IMR-90 (cell line): ENCODE measurements at regions not wholly inside any gene's neighbourhood (a gene's known extent, or its start where the extent isn't known, plus 50 kb on each side); places are given as distances from the start of the nearest gene placed in this dataset.

Experiments
- ATAC-seq: fragments of 200-7000 bp; cut with Tn5 transposase; 2 replicates; pipeline ENCODE4 v1.9.1; 2020; ENCODE audit warnings: low read depth, mild to moderate bottlenecking, moderate library complexity
- BruUV-seq: library from RNA; stranded (reverse); fragments of 400-500 nt; replicated peaks from 2 replicates; lab custom pipeline; 2021; lab: Mats Ljungman, UMichigan
- CTCF ChIA-PET: fragments of 300-600 bp; formaldehyde crosslinking; extraction: SDS; loops from one replicate; lab custom pipeline; 2021; ENCODE audit warnings: antibody characterized with exemption; lab: Yijun Ruan, JAX
- POLR2A ChIA-PET: fragments of 300-600 bp; sonication (Branson Sonifier 250); formaldehyde crosslinking; loops from one replicate; lab custom pipeline; 2022; ENCODE audit warnings: antibody characterized with exemption; ENCODE audit not compliant: unreplicated experiment; lab: Charles Lee
- DNase-seq: peaks from one replicate; pipeline ENCODE4 v3.0.0; 2013
- H2AFZ ChIP-seq: replicated peaks from 2 replicates; pipeline ENCODE3; 2013; ENCODE audit warnings: low read length, mild to moderate bottlenecking; ENCODE audit not compliant: poor library complexity
- H2AK5ac ChIP-seq: 2 replicates; pipeline ENCODE4 v1.6.1; 2013; ENCODE audit warnings: low read depth, low read length, inconsistent platforms
- H2AK9ac ChIP-seq: replicated peaks from 2 replicates; pipeline ENCODE3; 2013; ENCODE audit warnings: mild to moderate bottlenecking, low read depth, low read length, moderate library complexity; ENCODE audit not compliant: poor library complexity
- H2BK120ac ChIP-seq: 2 replicates; pipeline ENCODE4 v1.6.1; 2013; ENCODE audit warnings: low read depth, low read length, inconsistent platforms
- H2BK15ac ChIP-seq: 3 replicates; pipeline ENCODE4 v1.6.1; 2013; ENCODE audit warnings: low read depth, low read length, inconsistent platforms
- H2BK20ac ChIP-seq: 2 replicates; pipeline ENCODE4 v1.6.1; 2013; ENCODE audit warnings: low read depth, mild to moderate bottlenecking, inconsistent platforms, low read length, moderate library complexity
- H2BK5ac ChIP-seq: 2 replicates; pipeline ENCODE4 v1.6.1; 2013; ENCODE audit warnings: mild to moderate bottlenecking, low read depth, low read length, inconsistent platforms; ENCODE audit not compliant: poor library complexity, severe bottlenecking
- H3K14ac ChIP-seq: replicated peaks from 2 replicates; pipeline ENCODE4 v1.6.1; 2013; ENCODE audit warnings: low read depth, low read length, inconsistent platforms
- H3K18ac ChIP-seq: 2 replicates; pipeline ENCODE4 v1.6.1; 2013; ENCODE audit warnings: low read depth, low read length, control low read depth
- H3K23ac ChIP-seq: 2 replicates; pipeline ENCODE4 v1.6.1; 2013; ENCODE audit warnings: low read depth, low read length, inconsistent platforms
- H3K27ac ChIP-seq: 2 replicates; pipeline ENCODE4 v1.5.1; 2013; ENCODE audit warnings: mild to moderate bottlenecking, control low read depth, low read length; ENCODE audit not compliant: insufficient read depth
- H3K27me3 ChIP-seq: 2 replicates; pipeline ENCODE4 v1.6.1; 2013; ENCODE audit warnings: low read length; ENCODE audit not compliant: control insufficient read depth, insufficient read depth
- H3K36me3 ChIP-seq: 2 replicates; pipeline ENCODE4 v1.6.1; 2013; ENCODE audit warnings: low read length, mixed read lengths; ENCODE audit not compliant: control insufficient read depth, insufficient read depth
- H3K4ac ChIP-seq: 2 replicates; pipeline ENCODE4 v1.6.1; 2013; ENCODE audit warnings: low read depth, low read length, inconsistent platforms
- H3K4me1 ChIP-seq: 2 replicates; pipeline ENCODE4 v1.6.1; 2013; ENCODE audit warnings: low read length, mixed read lengths; ENCODE audit not compliant: control insufficient read depth, insufficient read depth
- H3K4me2 ChIP-seq: 2 replicates; pipeline ENCODE4 v1.6.1; 2013; ENCODE audit warnings: low read depth, mild to moderate bottlenecking, control low read depth, low read length, moderate library complexity
- H3K4me3 ChIP-seq: 2 replicates; pipeline ENCODE4 v1.5.1; 2013; ENCODE audit warnings: low read depth, mild to moderate bottlenecking, control low read depth, low read length, moderate library complexity; ENCODE audit not compliant: insufficient read depth
- H3K56ac ChIP-seq: 2 replicates; pipeline ENCODE4 v1.6.1; 2013; ENCODE audit warnings: low read length, inconsistent platforms; ENCODE audit not compliant: insufficient read depth; ENCODE audit errors: extremely low read depth
- H3K79me1 ChIP-seq, 2 experiments: 2 replicates each; pipeline ENCODE4 v1.6.1; 2013; ENCODE audit warnings: low read length in 2 of 2, inconsistent platforms in 1 of 2, low read depth in 1 of 2
- H3K9ac ChIP-seq: 2 replicates; pipeline ENCODE4 v1.6.1; 2013; ENCODE audit warnings: low read depth, low read length, control low read depth
- H3K9me1 ChIP-seq: 2 replicates; pipeline ENCODE4 v1.6.1; 2013; ENCODE audit warnings: low read length, inconsistent platforms; ENCODE audit not compliant: insufficient read depth
- H3K9me3 ChIP-seq: 2 replicates; pipeline ENCODE4 v1.6.1; 2013; ENCODE audit warnings: low read length; ENCODE audit not compliant: control insufficient read depth, insufficient read depth
- H4K20me1 ChIP-seq: 2 replicates; pipeline ENCODE4 v1.6.1; 2013; ENCODE audit warnings: low read length, inconsistent platforms; ENCODE audit not compliant: insufficient read depth
- H4K5ac ChIP-seq: 2 replicates; pipeline ENCODE4 v1.6.1; 2013; ENCODE audit warnings: mild to moderate bottlenecking, low read depth, low read length, control low read depth
- H4K8ac ChIP-seq, 2 experiments: 2 replicates each; pipeline ENCODE4 v1.6.1; 2013; ENCODE audit warnings: low read depth in 2 of 2, low read length in 2 of 2, control low read depth in 1 of 2, inconsistent platforms in 1 of 2
- H4K91ac ChIP-seq: 2 replicates; pipeline ENCODE4 v1.6.1; 2013; ENCODE audit warnings: low read depth, low read length, inconsistent platforms; ENCODE audit not compliant: insufficient read depth
- CHD1 ChIP-seq: IDR thresholded peaks from 2 replicates; pipeline ENCODE4 v1.6.1; 2012; ENCODE audit warnings: low read depth, low read length, improper control_type of control experiment
- RFX5 ChIP-seq: IDR thresholded peaks from 2 replicates; pipeline ENCODE4 v1.8.0; 2012; ENCODE audit warnings: low read depth, mild to moderate bottlenecking, low read length, moderate library complexity
- WGBS, 2 experiments: methylation state at CpG; one replicate each; pipeline versions ENCODE4 v1.1.5 to v1.1.7; 2013; ENCODE audit warnings: missing lambda C conversion rate in 2 of 2; ENCODE audit not compliant: insufficient read length in 1 of 2; ENCODE audit errors: extremely low coverage in 2 of 2; 5-methylcytosine and 5-hydroxymethylcytosine counted together
- dilution Hi-C: fragments of 300-500 bp; cut with HindIII; formaldehyde crosslinking; loops from one replicate; pipeline ENCODE4 v1.14.3; 2018; ENCODE audit warnings: low sequenced_read_pairs; ENCODE audit not compliant: unreplicated experiment
- in situ Hi-C: fragments of 300-500 bp; cut with MboI; formaldehyde crosslinking; loops from 3 replicates; pipeline ENCODE4 v1.14.3; 2019; ENCODE audit warnings: low sequenced_read_pairs, inconsistent platforms, mixed read lengths
- intact Hi-C: fragments of 100-400 bp; cut with micrococcal nuclease; formaldehyde crosslinking; loops from 2 replicates; pipeline ENCODE4 v1.10.0; 2022

- no peaks in the 10 kb centered on the region for H3K9me1 ChIP-seq
- no peak overlapping the region for H3K18ac ChIP-seq
- DNase-seq (peak; percentile 49), ATAC-seq (no peak)
- no peak overlapping the region for H3K4ac ChIP-seq
- H4K8ac ChIP-seq: 0 out of 4 replicates have a peak overlapping the region, but pooled peaks of 1 of the 2 experiments have one; percentile 18
- H2BK120ac ChIP-seq: peak overlapping the region; percentile 44
- H3K23ac ChIP-seq: no peak overlapping the region
- H3K27me3 ChIP-seq: no peaks in the 10 kb centered on the region
- no peaks in the 10 kb centered on the region for H4K20me1 ChIP-seq
- no peak overlapping the region for H2BK15ac ChIP-seq
- H2BK20ac ChIP-seq: no peak overlapping the region
- no peaks in the 10 kb centered on the region for H3K79me1 ChIP-seq
- H3K36me3 ChIP-seq: no peaks in the 10 kb centered on the region
- in situ Hi-C loops: no loop called here
- no peak overlapping the region for H3K56ac ChIP-seq
- dilution Hi-C loops: no loop called here
- BruUV-seq: no TSS peak
- no peak overlapping the region for H2AK9ac ChIP-seq
- no peak overlapping the region for H4K5ac ChIP-seq
- POLR2A ChIA-PET: no interaction called here
- 56% methylated on average over 4 of the region's 6 CpGs; no CpG with 5 or more reads in 1 of the 2 experiments for WGBS, 2 experiments
- no peak overlapping the region for H3K9ac ChIP-seq
- H3K4me1 ChIP-seq: peaks cover under 1% of the 10 kb centered on the region; the same call in 1 of the 2 replicates
- intact Hi-C loops: no loop called here
- no peak overlapping the region for H2AK5ac ChIP-seq
- peak overlapping the region; percentile 31 for H2BK5ac ChIP-seq
- no peak overlapping the region for H3K4me2 ChIP-seq
- TF ChIP-seq RFX5 (0 out of 2 replicates have a peak, but pooled peaks have one; percentile 19), CHD1 (no peak)
- no peak overlapping the region for H3K27ac ChIP-seq
- no peak overlapping the region for H3K4me3 ChIP-seq
- no peaks in the 10 kb centered on the region for H3K9me3 ChIP-seq
- CTCF ChIA-PET: interaction anchor here (0.5 kb wide), 1 partner anchor 8 kb away, joined by 3 read pairs; no protein-coding TSS in a partner anchor
- H3K14ac ChIP-seq: peak overlapping the region; percentile 61
- H4K91ac ChIP-seq: no peak overlapping the region
- no peak overlapping the region for H2AFZ ChIP-seq
Measured at GRCh38 chr5:68424799-68425537, 209.4 kb downstream of the PIK3R1 start.
